ENCODE measurements at regions not wholly inside any gene's neighbourhood (a gene's known extent, or its start where the extent isn't known, plus 50 kb on each side); places are given as distances from the start of the nearest gene placed in this dataset.
"Not testable (repeated sequence)": the region's sequence is repeated elsewhere in the genome, so short reads cannot be mapped to it uniquely, and the experiment has no call there.

DNA sequence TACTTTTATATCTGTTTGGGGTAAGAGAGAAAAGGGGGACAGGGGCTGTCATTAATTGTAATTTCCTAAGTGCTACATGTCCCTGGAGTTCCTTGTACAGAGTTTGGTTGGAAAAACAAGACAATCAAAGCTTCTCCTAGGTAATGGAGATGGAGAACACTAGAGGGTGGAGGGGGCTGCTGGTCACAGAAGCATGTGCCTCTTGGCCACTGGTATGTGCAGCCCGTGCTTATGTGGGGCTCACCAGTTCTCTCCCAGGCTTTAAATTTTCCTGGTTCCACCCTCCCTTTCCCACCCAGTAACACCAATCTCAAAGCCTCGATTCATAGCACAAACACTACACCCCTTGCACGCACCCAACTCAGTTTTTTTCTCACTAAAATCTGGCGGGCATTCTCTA, 165.6 kb downstream of the SAMD5 start:
- DNase-seq: no peak

DNA sequence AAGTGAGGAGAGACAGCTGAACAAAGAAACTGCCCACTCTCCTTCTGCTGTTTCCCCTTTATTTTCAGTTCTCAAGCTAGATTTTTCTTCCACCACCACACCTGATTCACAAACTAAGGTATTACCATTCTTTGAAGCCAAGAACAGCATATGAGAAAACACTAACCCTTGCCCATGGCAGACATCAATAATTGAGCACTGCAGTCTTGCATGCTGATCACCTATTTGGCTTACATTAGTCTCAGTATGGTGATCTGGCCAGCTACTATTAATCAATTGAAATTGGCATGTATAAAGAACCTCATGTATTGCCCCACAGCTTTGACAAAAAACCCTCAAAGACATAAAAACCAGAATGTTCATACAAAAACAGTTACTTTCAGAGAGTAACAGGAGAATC, 166.3 kb downstream of the SAMD5 start:
- DNase-seq: no peak

DNA sequence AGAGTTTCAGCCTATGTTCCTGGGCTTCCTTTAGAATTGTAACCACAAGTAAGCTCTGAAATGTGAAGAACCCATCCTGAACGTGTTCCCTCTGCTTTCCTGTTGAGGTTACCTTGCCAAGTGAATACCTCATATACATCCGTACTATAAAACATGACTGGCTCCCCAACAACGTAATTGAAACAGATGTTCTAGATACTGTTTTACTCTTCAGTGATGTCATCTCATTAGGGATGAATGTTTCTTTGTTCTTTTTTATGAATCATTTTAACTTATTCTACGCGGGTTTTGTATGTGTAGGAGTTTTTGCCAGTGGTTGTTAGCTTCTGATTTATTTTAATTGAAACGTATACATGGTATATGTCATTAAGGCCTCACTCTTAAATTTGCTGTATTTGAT, 166.8 kb downstream of the SAMD5 start:
- DNase-seq: no peak

DNA sequence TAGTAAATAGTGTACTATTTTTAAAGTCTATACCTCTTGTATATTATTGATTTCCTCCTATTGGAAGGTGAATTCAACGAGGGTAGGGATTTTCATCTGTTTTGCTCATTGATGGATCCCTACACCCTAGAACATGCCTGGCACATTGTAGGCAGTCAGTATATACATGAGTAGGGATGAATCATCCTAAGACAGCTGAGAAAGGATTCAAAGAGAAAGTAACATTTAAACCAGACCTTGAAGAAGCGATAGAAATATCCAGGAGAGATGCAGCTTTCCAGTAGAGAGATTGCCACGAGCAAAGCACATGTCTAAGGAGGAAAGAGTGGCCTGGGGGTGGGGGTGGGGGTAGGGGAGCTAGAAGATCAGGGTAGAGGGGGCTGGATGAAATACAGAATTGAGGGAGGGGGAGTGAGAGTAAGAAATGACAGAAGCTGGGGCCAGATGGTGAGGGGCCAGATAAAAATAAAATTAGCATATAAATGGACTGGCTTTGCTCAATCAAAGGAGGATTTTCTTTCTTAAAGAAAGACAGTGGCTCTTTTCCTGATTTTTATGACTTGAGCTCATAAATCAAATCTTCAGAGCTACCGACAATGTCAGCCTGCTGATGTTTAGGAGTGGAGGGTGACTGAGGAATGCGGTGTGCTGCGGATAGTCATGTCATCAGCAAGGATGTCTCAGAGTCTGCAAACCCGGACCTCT, 168.2 kb downstream of the SAMD5 start:
- no peak for DNase-seq

DNA sequence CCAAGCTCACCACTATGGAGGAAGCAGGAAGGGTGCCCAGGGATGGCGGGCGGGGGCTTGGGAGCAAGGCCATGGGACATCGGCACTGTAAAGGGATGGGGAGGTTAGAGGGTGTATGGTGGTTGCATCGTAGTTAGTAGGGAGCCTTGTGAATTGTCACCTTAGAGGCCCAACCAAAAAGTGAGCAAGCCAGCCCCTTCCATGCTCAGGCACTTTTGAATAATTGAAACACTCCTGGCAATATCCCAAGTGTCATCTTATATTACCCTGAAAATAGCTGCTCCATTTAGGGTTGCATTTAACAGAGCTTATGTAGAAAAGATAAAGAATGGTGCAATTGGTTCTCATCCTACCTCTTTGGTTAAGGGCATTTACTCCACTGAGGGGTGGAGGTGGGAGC, 169.2 kb downstream of the SAMD5 start:
- DNase-seq: no peak

DNA sequence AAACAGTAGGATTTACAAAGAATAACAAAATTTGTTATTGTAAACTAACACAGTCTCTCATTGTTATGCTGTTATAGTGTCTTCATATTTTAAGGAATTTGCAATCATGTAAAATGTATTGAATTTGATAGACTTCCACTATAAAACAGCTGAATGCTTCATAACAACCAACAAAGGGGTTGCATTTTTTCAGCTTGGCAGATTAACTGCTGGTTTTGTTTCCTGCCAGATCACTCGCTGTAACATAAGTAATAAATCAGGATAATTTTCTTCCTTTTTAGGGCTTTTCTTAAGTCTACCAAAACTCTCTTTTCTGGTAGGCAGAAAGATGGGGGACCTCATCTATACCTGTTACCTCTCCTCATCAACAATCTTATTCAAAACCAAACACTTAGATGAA, 169.8 kb downstream of the SAMD5 start:
- no peak for DNase-seq

DNA sequence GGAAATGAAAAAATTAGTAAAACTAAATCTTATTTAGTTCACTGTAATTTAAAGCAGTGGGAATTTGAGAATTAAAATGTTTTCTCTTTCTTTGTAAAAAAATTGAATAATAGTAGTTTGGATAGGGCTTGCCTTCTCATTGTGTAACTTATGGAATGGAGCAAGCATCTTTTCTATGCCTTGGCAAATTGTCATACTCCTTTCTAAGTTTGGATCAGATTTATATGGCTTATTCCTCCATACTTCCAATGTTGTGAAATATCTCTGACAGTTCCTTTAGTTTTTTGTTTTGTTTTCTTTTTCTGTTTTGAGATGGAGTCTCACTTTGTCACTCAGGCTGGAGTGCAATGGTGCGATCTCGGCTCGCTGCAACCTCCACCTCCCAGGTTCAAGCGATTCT, 176.4 kb downstream of the SAMD5 start:
- DNase-seq: no peak

DNA sequence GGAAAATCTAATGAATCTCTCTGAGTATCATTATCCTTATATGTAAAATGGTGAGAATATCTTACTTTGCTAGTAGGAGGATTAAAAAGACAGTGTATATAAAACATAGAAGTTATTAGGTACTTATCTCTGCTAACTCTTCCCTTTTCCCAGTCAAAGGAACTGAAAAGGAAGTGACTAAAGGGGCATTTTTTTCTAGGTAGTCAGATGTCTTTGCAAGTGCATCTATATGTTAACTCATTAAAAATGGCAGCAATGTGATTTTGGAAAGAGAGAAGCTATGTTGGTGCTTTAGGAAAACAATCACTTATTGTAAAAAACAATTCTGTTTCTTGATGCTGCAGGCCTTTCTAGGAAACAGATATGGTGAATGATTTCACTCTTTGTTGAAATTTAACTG, 180.9 kb downstream of the SAMD5 start:
- DNase-seq: no peak

DNA sequence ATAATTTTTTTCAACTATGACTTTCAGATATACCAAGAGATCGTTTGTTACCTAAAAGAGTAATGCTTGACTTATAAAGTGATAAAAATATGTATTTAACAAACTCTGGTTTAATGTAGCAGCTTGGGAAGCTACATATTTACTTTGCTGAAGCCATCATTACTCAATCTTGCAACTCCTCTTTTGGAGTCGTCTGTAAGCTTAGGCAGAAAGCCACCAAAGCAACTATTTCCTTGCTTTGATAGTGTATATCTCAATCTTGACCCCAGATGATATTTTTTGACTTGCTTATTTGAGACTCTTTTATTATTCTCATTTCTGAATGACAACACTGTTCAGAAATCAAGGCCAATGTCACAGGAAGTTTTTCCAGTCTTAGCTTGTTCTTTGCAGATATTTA, 183.0 kb downstream of the SAMD5 start:
- no peak for DNase-seq

DNA sequence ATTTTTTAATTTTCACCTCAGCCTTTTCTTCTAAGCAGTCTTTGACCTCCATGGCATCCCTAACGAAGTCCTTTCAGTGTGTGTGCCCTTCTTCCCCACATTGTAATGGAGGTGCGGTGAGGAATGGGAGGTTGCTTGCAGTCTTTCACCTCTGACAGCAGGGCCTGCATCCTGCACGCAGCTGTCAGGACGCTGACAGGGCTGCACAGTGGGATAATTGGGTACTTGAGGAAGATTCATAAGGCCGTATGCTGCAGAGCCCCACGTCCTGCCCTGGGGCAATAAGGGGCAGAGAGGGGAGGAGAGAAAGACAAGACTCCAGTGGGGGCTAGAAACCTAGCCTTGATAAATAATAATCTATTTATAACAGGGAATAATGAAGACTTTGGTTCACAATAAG, 184.7 kb downstream of the SAMD5 start:
- no peak for DNase-seq

DNA sequence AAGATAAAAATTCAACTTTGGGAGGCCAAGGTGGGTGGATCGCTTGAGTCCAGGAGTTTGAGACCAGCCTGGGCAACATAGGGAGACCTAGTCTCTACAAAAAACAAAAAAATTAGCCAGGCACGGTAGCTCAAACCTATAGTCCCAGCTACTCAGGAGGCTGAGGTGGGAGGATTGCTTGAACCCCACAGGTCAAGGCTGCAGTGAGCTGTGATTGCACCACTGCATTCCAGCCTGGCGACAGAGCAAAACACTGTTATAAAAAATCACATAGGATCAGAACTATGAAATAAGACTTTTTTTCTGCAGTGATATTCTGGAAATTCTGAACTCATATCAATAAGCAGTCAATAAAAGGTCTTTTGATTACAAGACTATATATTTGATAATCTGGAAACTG, 186.1 kb downstream of the SAMD5 start:
- not testable (repeated sequence) for DNase-seq

DNA sequence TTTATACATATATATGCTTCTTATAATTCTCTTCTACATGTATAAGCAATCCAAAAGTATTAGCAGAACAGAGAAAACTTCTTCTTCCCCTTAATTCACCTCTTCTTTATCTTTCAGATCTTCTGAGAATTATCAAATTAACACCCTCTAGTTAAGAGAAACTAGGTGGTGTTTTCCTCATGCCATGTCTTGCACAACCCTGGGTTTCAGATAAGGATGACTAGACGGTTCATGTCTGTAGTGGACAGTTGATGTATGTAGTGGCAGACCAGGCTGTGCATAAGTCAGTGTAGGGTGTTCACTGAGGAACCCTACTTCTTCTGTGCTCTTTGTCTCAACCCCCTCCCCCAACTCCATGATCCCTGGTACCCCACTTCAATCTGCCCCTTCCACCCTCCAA, 187.3 kb downstream of the SAMD5 start:
- DNase-seq: no peak

DNA sequence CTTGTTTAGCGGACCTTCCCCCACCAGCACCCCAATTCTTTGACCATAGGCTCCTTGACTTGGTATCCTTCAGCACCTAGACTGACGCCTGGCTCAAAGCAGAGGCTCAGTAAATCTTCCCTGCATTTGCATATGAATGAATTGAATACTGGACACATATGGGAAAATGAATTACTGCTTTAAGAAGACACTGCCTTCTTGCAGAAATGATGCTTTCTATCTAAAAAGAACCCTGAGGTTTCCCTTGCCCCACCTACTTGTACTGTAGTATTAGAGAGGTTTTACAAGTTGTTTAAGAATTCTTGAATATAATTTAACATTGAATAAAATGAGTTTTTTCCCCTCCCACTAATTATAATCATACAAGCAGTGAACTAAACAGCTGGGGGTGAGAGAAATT, 190.7 kb downstream of the SAMD5 start:
- no peak for DNase-seq

DNA sequence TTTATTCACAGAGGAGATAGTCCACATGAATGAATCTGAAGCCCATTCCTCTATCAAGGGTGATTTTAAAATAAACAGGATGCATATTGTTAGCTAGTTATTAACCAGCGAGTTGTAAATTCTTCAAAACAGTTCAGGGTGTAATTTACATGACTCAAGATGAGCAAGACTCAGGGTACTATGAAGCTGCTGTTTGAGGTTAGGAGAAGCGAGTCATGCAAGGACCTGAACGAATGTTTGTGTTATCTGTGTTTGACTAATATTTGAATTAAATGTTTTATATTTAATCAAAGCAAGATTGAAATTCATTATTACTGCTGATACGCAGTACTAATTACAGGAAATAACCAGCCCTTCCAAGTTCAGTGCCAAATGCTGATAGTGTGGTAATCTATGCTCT, 191.1 kb downstream of the SAMD5 start:
- no peak for DNase-seq

DNA sequence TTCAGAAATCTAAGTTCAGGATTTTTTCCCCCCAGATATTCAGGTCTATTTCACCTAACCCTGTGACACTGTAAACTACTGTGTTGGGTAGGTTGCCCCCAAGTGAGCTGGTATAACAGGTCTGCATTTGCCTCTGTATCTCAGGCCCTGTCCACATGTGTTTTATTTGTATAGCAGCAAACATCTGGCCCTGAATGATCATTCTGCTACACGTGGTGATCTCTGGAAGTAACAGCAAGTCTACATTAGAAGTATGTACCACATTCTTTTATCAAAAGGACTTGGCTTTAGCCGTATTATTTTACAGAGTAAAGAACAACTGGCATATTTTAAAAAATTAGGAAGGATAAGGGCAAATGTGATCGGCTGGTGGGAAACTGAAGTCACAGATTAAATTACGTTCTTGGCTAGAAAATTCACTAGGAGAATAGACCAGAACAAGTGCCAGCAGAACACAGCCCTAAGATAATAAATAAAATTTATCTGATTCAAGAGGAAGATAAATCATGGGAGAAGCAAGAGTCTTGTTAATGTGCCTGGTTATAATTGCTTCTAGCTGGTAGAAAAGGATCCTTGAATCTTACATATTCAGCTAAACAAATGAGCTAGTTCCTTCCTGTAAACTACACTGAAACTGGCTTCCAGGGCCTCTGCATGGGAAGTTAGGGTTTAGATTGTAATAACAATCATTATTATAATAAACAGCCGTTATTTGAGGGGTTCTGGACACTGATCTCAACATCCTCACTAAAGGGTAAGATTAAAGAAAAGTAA, 192.1 kb downstream of the SAMD5 start:
- DNase-seq: no peak

DNA sequence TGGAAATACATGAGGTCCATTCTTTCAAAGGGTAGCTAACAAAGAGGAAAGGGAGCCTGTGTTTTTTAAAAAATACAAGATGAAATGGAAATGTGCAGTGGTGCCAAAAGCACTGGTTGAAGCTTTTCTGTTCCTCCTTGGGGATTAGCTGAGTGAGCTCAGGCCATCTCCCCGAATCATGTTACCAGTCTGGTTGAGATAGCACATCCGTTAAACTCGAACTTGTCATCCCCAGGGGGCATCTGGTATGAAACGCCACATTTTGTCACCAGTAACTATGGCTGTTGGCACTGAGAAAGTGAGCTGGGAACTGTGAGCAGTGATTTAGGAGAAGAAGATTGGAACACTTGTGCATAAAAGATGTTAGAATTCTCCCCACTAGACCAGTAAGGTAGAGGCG, 196.2 kb downstream of the SAMD5 start:
- no peak for DNase-seq

DNA sequence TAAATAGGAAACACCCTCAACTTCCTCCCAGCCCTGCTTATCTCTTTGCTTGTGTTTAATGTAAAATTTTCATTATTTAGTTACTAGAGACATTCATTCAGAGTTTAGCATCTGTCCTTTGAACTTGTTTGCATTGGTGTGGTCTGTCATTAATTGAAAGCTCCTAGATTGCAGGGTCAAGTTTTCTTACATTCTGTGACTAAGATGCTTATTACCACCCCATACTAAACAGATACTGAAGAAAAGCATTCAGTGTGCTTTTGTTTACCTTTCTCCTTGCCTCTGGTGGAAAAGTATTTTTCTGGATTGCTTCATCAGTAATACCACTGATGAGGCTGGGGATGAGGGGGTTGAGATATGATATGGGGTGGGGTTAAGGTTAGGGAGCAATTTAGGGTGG, 199.0 kb downstream of the SAMD5 start:
- no peak for DNase-seq

DNA sequence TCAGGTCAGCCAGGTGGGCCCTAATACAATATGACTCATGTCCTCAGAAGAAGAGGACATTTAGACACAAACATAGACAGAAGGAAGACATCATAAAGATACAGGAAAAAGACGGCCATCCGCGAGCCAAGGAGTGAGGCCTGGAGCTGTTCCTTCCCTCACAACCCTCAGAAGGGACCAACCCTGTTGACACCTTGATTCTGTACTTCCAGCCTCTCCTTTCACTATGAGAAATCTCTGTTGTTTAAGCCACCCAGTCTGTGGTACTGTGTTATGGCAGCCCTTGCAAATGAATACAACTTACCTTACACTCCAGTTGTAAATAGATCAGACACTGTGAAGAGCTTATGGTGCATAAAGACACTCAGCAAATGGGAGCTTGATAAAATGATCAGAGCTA, 199.7 kb downstream of the SAMD5 start:
- no peak for DNase-seq

DNA sequence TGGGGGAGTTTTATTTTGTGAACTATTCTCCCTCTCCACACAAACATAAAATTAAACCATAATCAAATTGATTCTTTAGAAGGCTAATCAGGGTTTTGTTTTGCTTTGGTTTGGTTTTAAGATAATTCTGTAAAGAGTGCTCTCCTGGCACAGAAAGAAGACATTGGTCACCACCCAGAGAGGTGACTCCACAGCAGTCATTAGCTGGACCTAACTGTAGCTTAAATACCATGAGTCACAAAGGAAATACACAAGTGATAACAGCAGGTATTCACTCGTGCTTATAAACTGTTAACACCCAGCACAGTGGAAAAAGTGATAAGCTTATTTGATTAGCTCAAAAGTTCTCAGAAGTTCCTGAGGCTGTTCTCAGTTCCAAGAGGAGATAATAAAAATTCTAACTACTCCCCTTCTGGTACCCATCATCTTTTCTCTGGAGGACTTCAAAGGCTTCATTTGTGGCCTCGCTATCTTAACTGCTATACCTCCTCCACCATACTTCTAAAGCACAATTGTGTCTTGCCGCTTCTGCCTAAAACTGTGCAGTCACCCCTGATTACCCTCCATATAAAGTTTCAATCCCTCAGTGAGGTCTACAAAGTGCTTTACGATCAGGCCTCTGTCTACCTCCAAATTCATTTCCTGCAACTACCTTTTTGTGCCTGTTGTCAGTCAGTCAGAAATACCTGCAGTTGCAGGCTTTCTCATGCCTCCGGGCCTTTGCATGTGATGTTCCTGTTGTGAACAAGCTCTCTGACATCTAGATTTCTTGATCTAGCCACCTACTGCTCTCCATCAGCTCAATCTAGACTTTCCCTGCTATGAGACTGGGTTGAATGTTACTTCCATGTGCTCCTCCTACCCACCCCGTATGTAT, 201.1 kb downstream of the SAMD5 start:
- no peak for DNase-seq

DNA sequence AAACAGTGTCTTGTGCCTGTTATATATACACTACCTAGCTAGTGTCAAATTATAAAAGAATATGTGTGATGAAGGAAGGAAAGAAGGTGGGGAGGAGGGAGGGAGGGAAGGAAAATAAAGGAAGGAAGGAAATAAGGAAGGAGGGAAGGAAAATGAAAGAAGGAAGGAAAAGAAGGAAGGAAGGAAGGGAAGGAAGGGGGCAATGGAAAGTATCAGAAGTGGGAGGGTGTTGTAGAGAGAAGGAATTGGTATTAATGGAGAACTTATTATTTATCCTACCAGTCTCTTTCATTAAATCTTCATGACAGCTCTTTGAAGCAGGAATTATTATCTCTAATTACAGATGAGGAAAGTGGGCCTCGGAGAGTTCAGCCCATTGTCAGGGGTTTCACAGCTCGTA, 202.4 kb downstream of the SAMD5 start:
- DNase-seq: no peak

DNA sequence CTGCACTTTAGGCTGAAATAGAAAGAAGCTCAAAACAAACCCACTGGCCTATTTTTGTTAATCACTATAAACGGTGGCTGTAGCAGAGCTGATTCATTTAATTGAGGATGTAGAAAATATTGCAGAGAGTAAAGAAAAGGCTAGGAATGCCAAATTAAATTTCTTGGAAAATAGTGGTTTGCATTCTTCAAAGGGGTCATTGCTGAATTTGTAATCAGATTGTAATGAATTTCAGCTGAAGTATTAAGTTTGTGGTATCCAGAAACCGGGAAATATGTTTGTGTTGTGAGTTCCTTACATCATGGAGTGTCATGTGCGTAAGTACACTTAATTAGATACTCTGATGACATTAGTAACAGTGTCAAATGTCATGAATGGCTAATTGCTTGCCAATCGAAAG, 203.0 kb downstream of the SAMD5 start:
- DNase-seq: no peak

DNA sequence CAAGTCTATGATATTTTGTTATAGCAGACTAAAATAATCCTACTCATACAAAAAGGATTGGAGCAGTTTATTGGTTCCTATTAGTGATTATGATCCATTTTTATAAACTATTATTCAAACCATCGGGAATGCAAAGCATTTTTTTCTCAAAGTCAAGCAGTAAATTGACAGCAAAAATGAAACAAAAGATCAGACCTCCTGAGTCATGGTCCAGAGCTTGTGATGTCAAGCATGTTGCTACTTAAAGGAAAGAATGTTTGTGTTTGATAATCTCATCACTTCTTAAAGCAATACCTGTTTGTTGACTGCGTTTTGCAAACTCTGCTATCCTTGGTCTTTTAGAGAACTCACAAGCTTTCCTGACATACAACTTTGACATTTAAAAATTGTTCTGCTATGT, 204.4 kb downstream of the SAMD5 start:
- no peak for DNase-seq

DNA sequence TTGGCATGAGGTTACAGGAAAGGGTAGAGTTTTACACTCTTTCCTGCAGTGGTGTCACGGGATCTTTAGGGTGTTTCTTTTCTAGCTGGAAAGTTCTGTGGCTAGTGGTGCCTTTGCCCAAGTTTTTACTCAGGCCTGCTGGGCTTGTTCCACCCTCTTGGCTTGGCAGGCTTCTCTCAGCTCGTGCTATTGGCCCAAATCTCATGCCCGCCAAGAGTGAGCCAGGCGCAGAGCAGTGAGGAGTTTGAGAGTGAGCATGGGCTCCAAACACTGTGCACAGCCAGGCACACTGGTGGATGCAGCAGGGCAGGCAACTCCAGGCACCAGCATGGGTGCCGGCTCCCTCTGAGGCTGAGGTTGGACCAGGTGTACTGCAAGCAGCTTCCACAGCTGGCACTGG, 206.5 kb downstream of the SAMD5 start:
- DNase-seq: no peak

DNA sequence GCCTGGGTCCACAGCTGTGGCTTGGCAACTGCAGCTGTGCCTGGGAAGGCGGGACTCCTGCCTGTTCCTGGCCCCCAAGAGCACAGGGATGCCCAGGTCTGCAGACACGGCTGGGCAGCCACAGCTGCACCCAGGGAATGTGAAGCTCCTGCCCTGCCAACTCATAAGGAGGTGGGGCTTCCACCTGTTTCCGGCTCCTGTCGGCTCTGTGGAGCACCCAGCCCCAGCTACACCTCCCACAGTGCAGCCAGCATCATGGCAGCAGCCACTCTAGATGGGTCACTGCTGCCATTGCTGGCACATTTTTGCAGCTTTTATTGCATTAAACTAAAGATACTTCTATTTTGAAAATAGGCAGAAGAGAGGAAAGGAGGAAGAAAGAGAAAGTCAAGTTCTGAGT, 207.9 kb downstream of the SAMD5 start:
- no peak for DNase-seq

All from stimulated activated CD4-positive, alpha-beta T cell treated with anti-CD3 and anti-CD28 coated beads, Interleukin-15, amount 100 ng/mL, for 24 hours (primary cell).